ENCODE measurements at regions not wholly inside any gene's neighbourhood (a gene's known extent, or its start where the extent isn't known, plus 50 kb on each side); places are given as distances from the start of the nearest gene placed in this dataset.

DNA sequence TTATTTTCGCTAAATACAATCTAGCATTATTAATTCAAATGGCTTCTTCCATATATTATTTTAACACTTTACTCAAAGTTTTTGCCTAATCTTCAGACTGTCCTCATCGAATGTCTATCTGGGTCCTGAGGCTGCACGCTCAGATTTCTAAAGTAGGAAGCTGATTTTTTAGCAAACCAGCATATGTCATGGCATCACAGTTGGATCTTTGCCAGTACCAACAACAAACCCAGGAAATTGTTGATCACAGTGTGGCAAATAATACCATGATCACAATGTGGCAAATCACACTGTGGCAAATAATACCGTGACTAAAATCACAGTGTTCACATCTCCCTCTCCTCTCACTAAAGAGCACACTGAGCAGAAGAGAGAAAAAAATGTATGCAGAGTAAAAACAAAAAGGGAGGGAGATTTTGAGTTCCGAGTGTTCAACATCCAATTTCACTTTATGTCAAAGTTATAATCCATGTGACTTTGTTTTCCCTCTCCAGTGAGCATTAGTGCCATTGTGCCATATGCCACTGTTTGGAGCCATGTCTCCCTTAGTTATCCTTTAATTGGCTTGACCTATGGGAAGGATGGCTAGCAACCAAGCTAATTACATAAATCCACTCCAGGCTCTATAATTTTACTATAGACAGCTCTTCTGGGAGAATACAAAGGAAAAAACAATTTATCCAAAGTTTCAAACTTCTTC, 1059.6 kb downstream of the HACE1 start:
- TF ChIP-seq CTCF (IDR thresholded peaks at IDR 0.05) (no peak), POLR2A (IDR thresholded peaks at IDR 0.05) (no peak)
